ENCODE measurements at regions not wholly inside any gene's neighbourhood (a gene's known extent, or its start where the extent isn't known, plus 50 kb on each side); places are given as distances from the start of the nearest gene placed in this dataset.
A peak's percentile ranks its signal among the peaks of the same experiment; 100 is the strongest.
"Not testable (repeated sequence)": the region's sequence is repeated elsewhere in the genome, so short reads cannot be mapped to it uniquely, and the experiment has no call there.

DNA sequence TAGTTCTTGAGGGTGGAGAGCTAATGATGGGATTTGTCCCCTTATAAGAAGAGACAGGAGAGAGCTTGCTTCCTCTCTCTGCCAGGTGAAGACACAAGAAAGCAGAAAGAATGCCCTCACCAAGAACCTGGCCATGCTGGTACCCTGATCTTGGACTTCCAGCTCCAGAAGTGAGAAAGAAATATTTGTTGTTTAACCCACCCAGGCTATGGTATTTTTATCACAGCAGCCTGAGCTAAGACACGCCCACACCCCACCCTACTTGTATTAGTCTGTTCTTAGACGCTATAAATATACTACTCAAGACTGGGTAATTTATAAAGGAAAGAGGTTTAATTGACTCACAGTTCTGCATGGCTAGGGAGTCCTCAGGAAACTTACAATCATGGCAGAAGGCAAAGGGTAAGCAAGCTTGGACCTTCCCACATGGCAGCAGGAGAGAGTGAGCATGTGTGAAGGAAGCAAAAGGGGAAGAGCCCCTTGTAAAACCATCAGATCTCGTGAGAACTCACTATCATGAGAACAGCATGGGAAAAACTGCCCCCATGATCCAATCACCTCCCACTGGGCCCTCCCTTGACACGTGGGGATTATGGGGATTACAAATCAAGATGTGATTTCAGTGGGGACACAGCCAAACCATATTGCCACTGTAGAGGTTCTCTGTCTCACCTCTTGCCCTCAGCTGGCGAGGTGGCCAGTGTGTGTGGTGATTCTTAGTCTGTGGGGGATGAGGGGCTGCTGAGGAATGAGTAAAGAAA lies 57.4 kb upstream of the RCBTB2 start (continued):
- TF ChIP-seq, protein P1, sequence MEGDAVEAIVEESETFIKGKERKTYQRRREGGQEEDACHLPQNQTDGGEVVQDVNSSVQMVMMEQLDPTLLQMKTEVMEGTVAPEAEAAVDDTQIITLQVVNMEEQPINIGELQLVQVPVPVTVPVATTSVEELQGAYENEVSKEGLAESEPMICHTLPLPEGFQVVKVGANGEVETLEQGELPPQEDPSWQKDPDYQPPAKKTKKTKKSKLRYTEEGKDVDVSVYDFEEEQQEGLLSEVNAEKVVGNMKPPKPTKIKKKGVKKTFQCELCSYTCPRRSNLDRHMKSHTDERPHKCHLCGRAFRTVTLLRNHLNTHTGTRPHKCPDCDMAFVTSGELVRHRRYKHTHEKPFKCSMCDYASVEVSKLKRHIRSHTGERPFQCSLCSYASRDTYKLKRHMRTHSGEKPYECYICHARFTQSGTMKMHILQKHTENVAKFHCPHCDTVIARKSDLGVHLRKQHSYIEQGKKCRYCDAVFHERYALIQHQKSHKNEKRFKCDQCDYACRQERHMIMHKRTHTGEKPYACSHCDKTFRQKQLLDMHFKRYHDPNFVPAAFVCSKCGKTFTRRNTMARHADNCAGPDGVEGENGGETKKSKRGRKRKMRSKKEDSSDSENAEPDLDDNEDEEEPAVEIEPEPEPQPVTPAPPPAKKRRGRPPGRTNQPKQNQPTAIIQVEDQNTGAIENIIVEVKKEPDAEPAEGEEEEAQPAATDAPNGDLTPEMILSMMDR (IDR thresholded peaks at IDR 0.05; ENCODE audit: control extremely low read depth in 1 of 3, insufficient read depth in 1 of 3, low read depth in 1 of 3, low read length in 3 of 3) = no peak
- TF ChIP-seq POU5F1 (IDR thresholded peaks at IDR 0.05; ENCODE audit: low read depth, low read length) = no peak
- TF ChIP-seq BACH1 (IDR thresholded peaks at IDR 0.05; ENCODE audit: low read length) = no peak
- no peak for TF ChIP-seq RAD21 (IDR thresholded peaks at IDR 0.05 in 1 of 2, conservative IDR thresholded peaks at IDR 0.05 in 1 of 2; ENCODE audit: low read depth in 2 of 2, low read length in 2 of 2)
- TF ChIP-seq RFX5 (IDR thresholded peaks at IDR 0.05; ENCODE audit: borderline replicate concordance, low read depth, low read length) = no peak

DNA sequence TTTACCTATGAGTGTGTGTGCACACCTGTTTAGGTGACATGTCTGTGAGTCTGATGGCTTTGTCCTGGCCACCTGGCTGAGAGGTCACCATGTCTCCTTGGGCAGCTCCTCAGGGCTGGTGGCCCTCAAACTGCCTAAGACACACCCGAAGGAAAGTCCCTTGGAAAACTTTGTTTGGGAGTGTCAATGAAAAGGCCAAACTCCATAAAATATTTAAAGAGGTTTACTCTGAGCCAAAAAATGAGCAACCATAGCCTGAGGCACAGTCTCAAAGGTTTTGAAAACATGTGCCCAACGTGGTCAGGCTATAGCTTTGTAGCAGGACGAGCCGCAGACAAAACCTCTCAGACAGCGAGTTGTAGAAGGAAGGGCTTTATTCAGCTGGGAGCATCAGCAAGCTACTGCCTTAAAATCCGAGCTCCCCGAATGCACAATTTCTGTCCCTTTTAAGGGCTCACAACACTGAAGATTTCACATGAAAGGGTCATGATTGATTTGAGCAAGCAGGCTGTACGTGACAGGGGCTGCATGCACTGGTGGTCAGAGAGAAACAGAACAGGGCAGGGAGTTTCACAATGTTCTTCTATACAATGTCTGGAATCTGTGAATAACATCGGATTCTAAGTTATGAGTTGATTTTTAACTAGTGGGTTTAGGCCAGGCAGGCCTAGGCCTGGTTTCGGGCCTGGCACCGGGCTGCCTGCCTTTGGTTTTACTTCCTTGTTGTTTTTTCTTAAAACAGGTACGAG lies 58.4 kb upstream of the RCBTB2 start:
- CTCF ChIA-PET (ENCODE audit: partially characterized antibody) = interaction anchor here (1.0 to 1.5 kb wide), 3 partner anchors 11 to 256 kb away, joined by 3 read pairs; no protein-coding TSS in a partner anchor
- Histone ChIP-seq H2BK12ac (ENCODE audit: low read depth, low read length) (peak overlapping the region; percentile 82; the same call in 1 of the 2 replicates), H2AK5ac (ENCODE audit: low read depth, low read length) (peak overlapping the region; percentile 71; the same call in 1 of the 2 replicates), H2BK20ac (ENCODE audit: low read length) (peak overlapping the region; percentile 18; the same call in 1 of the 2 replicates), H2BK5ac (ENCODE audit: low read depth, low read length) (peak overlapping the region; percentile 58), H3K4me1 (replicated peaks in 1 of 4; ENCODE audit: control insufficient read depth in 3 of 4, insufficient read depth in 4 of 4, low read length in 3 of 4) (peaks cover 8 to 25% (median 18%) of the 10 kb centered on the region in 4 experiments)
- H3K18ac ChIP-seq (ENCODE audit: extremely low read depth, low read length); H3K23me2 ChIP-seq (ENCODE audit: low read depth, low read length); H3K14ac ChIP-seq (ENCODE audit: insufficient read length); H3K4ac ChIP-seq (replicated peaks; ENCODE audit: insufficient read length, low read depth, low read length); H3K79me2 ChIP-seq (ENCODE audit: control insufficient read depth in 1 of 2, insufficient read depth in 2 of 2, low read length in 2 of 2); H3K27ac ChIP-seq (ENCODE audit: low read depth, low read length); H3K36me3 ChIP-seq (ENCODE audit: control insufficient read depth in 2 of 4, insufficient read depth in 4 of 4, low read length in 3 of 4); H3K27me3 ChIP-seq (replicated peaks in 1 of 4; ENCODE audit: control insufficient read depth in 3 of 4, extremely low read depth in 1 of 4, insufficient read depth in 3 of 4, low read length in 3 of 4); H2BK15ac ChIP-seq (ENCODE audit: low read length); DNase-seq (ENCODE audit: low read depth in 1 of 2, low spot score in 2 of 2); H3K79me1 ChIP-seq (ENCODE audit: low read depth, low read length); H3K9ac ChIP-seq (replicated peaks in 1 of 4; ENCODE audit: extremely low read depth in 1 of 4, low read depth in 3 of 4, low read length in 3 of 4); H4K5ac ChIP-seq (ENCODE audit: insufficient read length, low read depth, low read length); POLR2A ChIA-PET (ENCODE audit: partially characterized antibody); H2BK120ac ChIP-seq (replicated peaks; ENCODE audit: low read depth, low read length); H2AFZ ChIP-seq (ENCODE audit: low read length); H3K4me3 ChIP-seq (ENCODE audit: extremely low read depth in 1 of 4, insufficient read depth in 2 of 4, low read depth in 3 of 4, low read length in 4 of 4); H4K91ac ChIP-seq (replicated peaks; ENCODE audit: insufficient read length, low read length); H4K8ac ChIP-seq (ENCODE audit: extremely low read depth, insufficient read depth, low read length); H4K20me1 ChIP-seq (replicated peaks in 1 of 2; ENCODE audit: control insufficient read depth in 1 of 2, insufficient read depth in 2 of 2, low read length in 2 of 2); FAIRE-seq; H3K4me2 ChIP-seq (ENCODE audit: insufficient read depth in 1 of 2, low read depth in 2 of 2, low read length in 2 of 2); H3K56ac ChIP-seq (replicated peaks; ENCODE audit: insufficient read length, low read depth, low read length); H3K9me3 ChIP-seq (ENCODE audit: insufficient read depth in 2 of 2, low read depth in 1 of 2, low read length in 1 of 2); H3K23ac ChIP-seq (ENCODE audit: insufficient read length): not testable (repeated sequence)
- WGBS, 2 experiments (ENCODE audit: extremely low coverage in 1 of 2, insufficient coverage in 1 of 2, insufficient read length in 1 of 2, insufficient replicate concordance in 2 of 2, low coverage in 1 of 2, low lambda C conversion rate in 2 of 2, missing lambda C conversion rate in 1 of 2) = 88% methylated on average over 12 of the region's 12 CpGs; no CpG with 5 or more reads in 1 of the 2 experiments

Measured in H1 (cell line).